Liver (tissue), 8 donors: ENCODE measurements at regions not wholly inside any gene's neighbourhood (a gene's known extent, or its start where the extent isn't known, plus 50 kb on each side); places are given as distances from the start of the nearest gene placed in this dataset.

Source experiments
- DNase-seq: peaks from one replicate; pipeline ENCODE4 v3.0.0-alpha.2; 2017; ENCODE audit warnings: low spot score
- H3K27ac ChIP-seq, 2 donors: one replicate each; pipeline ENCODE4 v1.7.0; 2013; ENCODE audit warnings: inconsistent platforms in 2 of 2, low read length in 2 of 2, control low read depth in 1 of 2, low read depth in 1 of 2, mild to moderate bottlenecking in 1 of 2
- H3K27me3 ChIP-seq, 4 donors: one replicate each; pipeline versions ENCODE4 v1.6.1 to v1.7.0; 2013; ENCODE audit warnings: low read length in 3 of 4, inconsistent platforms in 1 of 4, mild to moderate bottlenecking in 1 of 4, moderate library complexity in 1 of 4; ENCODE audit not compliant: control insufficient read depth in 4 of 4, insufficient read depth in 4 of 4
- H3K36me3 ChIP-seq, 4 donors: one replicate each; pipeline versions ENCODE4 v1.6.1 to v1.7.0; 2013; ENCODE audit warnings: low read length in 3 of 4, mild to moderate bottlenecking in 3 of 4, low read depth in 1 of 4, moderate library complexity in 1 of 4; ENCODE audit not compliant: control insufficient read depth in 4 of 4, insufficient read depth in 3 of 4
- H3K4me1 ChIP-seq, 4 donors: one replicate each; pipeline versions ENCODE4 v1.6.1 to v1.7.0; 2013; ENCODE audit warnings: low read length in 3 of 4, mild to moderate bottlenecking in 3 of 4, moderate library complexity in 1 of 4; ENCODE audit not compliant: control insufficient read depth in 4 of 4, insufficient read depth in 4 of 4
- H3K4me3 ChIP-seq, 3 donors: one replicate each; pipeline versions ENCODE4 v1.6.1 to v1.7.0; 2013; ENCODE audit warnings: low read length in 3 of 3, control low read depth in 1 of 3, low read depth in 1 of 3, mild to moderate bottlenecking in 1 of 3
- H3K9ac ChIP-seq, 2 donors: one replicate each; pipeline ENCODE4 v1.7.0; 2013; ENCODE audit warnings: low read length in 2 of 2, mild to moderate bottlenecking in 2 of 2, moderate library complexity in 2 of 2, control low read depth in 1 of 2, low read depth in 1 of 2
- H3K9me3 ChIP-seq, 4 donors: one replicate each; pipeline versions ENCODE4 v1.6.1 to v1.7.0; 2013; ENCODE audit warnings: low read length in 3 of 4; ENCODE audit not compliant: control insufficient read depth in 4 of 4
- ATF3 ChIP-seq: IDR thresholded peaks from 2 replicates; pipeline ENCODE4 v1.6.1; 2016; ENCODE audit warnings: antibody characterized with exemption
- CTCF ChIP-seq: fragments of 150-350 bp; IDR thresholded peaks from 2 replicates; pipeline ENCODE4 v1.5.1; 2017; ENCODE audit warnings: improper control_type of control experiment, low read depth, low read length; ENCODE audit not compliant: missing input control
- EGR1 ChIP-seq, 2 donors: IDR thresholded peaks; 2 replicates each; pipeline ENCODE4 v1.6.1; 2016 to 2018; ENCODE audit warnings: antibody characterized with exemption in 2 of 2, low read depth in 2 of 2
- FOXA1 ChIP-seq: IDR thresholded peaks from 2 replicates; pipeline ENCODE4 v1.6.1; 2016; ENCODE audit warnings: antibody characterized with exemption
- FOXA2 ChIP-seq: IDR thresholded peaks from 2 replicates; pipeline ENCODE4 v1.6.1; 2016; ENCODE audit warnings: antibody characterized with exemption
- GABPA ChIP-seq, 2 donors: IDR thresholded peaks in 1 of 2; conservative IDR thresholded peaks in 1 of 2; 2 replicates each; pipeline ENCODE4 v1.6.1; 2016; ENCODE audit warnings: antibody characterized with exemption in 2 of 2, mild to moderate bottlenecking in 1 of 2, moderate library complexity in 1 of 2
- HNF4A ChIP-seq, 2 donors: conservative IDR thresholded peaks; 2 replicates each; pipeline ENCODE4 v1.6.1; 2016; ENCODE audit warnings: antibody characterized with exemption in 2 of 2, mild to moderate bottlenecking in 2 of 2
- HNF4G ChIP-seq: IDR thresholded peaks from 2 replicates; pipeline ENCODE4 v1.6.1; 2016; ENCODE audit warnings: antibody characterized with exemption
- JUND ChIP-seq, 2 donors: IDR thresholded peaks; 2 replicates each; pipeline ENCODE4 v1.6.1; 2016; ENCODE audit warnings: antibody characterized with exemption in 2 of 2
- MAX ChIP-seq: IDR thresholded peaks from 2 replicates; pipeline ENCODE4 v1.6.1; 2016; ENCODE audit warnings: antibody characterized with exemption
- NR2F2 ChIP-seq: IDR thresholded peaks from 2 replicates; pipeline ENCODE4 v1.6.1; 2016; ENCODE audit warnings: antibody characterized with exemption
- RAD21 ChIP-seq, 2 donors: IDR thresholded peaks; 2 replicates each; pipeline ENCODE4 v1.6.1; 2016; ENCODE audit warnings: antibody characterized with exemption in 2 of 2, mild to moderate bottlenecking in 2 of 2
- REST ChIP-seq: IDR thresholded peaks from 2 replicates; pipeline ENCODE4 v1.6.1; 2016; ENCODE audit warnings: antibody characterized with exemption, mild to moderate bottlenecking
- RXRA ChIP-seq, 2 donors: IDR thresholded peaks; 2 replicates each; pipeline ENCODE4 v1.6.1; 2017 to 2018; ENCODE audit warnings: antibody characterized with exemption in 2 of 2, mild to moderate bottlenecking in 1 of 2
- SP1 ChIP-seq: IDR thresholded peaks from 2 replicates; pipeline ENCODE4 v1.6.1; 2018; ENCODE audit warnings: antibody characterized with exemption, mild to moderate bottlenecking
- TAF1 ChIP-seq: conservative IDR thresholded peaks from 2 replicates; pipeline ENCODE4 v1.6.1; 2016; ENCODE audit warnings: antibody characterized with exemption, mild to moderate bottlenecking
- YY1 ChIP-seq: IDR thresholded peaks from 2 replicates; pipeline ENCODE4 v1.6.1; 2016; ENCODE audit warnings: antibody characterized with exemption, mild to moderate bottlenecking
- WGBS: extraction: QIAGEN DNeasy Blood & Tissue Kit; methylation state at CpG from one replicate; pipeline ENCODE4 v1.1.7; 2013; 5-methylcytosine and 5-hydroxymethylcytosine counted together
- donor health status: healthy.
- donor health status: healthy.
- donor health status: healthy.
- donor health status: healthy.
- donor health status: healthy.

- TF ChIP-seq CTCF (no peak), GABPA (IDR thresholded peaks at IDR 0.05 in 1 of 2, conservative IDR thresholded peaks at IDR 0.05 in 1 of 2) (no peak), NR2F2 (no peak), ATF3 (no peak), TAF1 (no peak), YY1 (no peak), RAD21 (IDR thresholded peaks at IDR 0.05) (no peak), FOXA2 (no peak), SP1 (no peak), FOXA1 (no peak)
Measured at GRCh38 chr14:54209511-54210250, 187.1 kb upstream of the CDKN3 start (continued).

GRCh38 chr14:54211551-54212308 is 185.1 kb upstream of the CDKN3 start:
- WGBS = 91% methylated on average over 5 of the region's 5 CpGs
- Histone ChIP-seq H3K36me3 (no peaks in the 10 kb centered on the region), H3K27me3 (no peaks in the 10 kb centered on the region), H3K27ac (no peak overlapping the region), H3K4me1 (no peaks in the 10 kb centered on the region), H3K9ac (no peak overlapping the region), H3K9me3 (no peaks in the 10 kb centered on the region), H3K4me3 (no peak overlapping the region)
- TF ChIP-seq FOXA1 (no peak), JUND (IDR thresholded peaks at IDR 0.05) (no peak), SP1 (no peak), NR2F2 (no peak), EGR1 (IDR thresholded peaks at IDR 0.05; ENCODE audit: low read depth in 2 of 2) (no peak), HNF4A (conservative IDR thresholded peaks at IDR 0.05) (no peak), REST (no peak)
- DNase-seq = no peak

- no peak for DNase-seq
- H3K9ac ChIP-seq = no peak overlapping the region
- no peaks in the 10 kb centered on the region for H3K27me3 ChIP-seq
- WGBS = 94% methylated on average over 1 of the region's 1 CpG
- no peaks in the 10 kb centered on the region for H3K36me3 ChIP-seq
- no peaks in the 10 kb centered on the region for H3K4me1 ChIP-seq
- no peak overlapping the region for H3K4me3 ChIP-seq
- H3K9me3 ChIP-seq = no peaks in the 10 kb centered on the region
- no peak overlapping the region for H3K27ac ChIP-seq
- TF ChIP-seq FOXA1 = no peak
- no peak for TF ChIP-seq CTCF
- no peak for TF ChIP-seq JUND (IDR thresholded peaks at IDR 0.05)
- TF ChIP-seq EGR1 (IDR thresholded peaks at IDR 0.05; ENCODE audit: low read depth in 2 of 2) = no peak
- no peak for TF ChIP-seq GABPA (IDR thresholded peaks at IDR 0.05 in 1 of 2, conservative IDR thresholded peaks at IDR 0.05 in 1 of 2)
- TF ChIP-seq HNF4G = no peak
- TF ChIP-seq NR2F2 = no peak
- no peak for TF ChIP-seq ATF3
- no peak for TF ChIP-seq FOXA2
- TF ChIP-seq MAX = no peak
- no peak for TF ChIP-seq TAF1
- TF ChIP-seq YY1 = no peak
- no peak for TF ChIP-seq SP1
- no peak for TF ChIP-seq RXRA (IDR thresholded peaks at IDR 0.05)
Measured at GRCh38 chr14:54213536-54213935, 183.3 kb upstream of the CDKN3 start.
